ENCODE measurements at regions not wholly inside any gene's neighbourhood (a gene's known extent, or its start where the extent isn't known, plus 50 kb on each side); places are given as distances from the start of the nearest gene placed in this dataset.

- TF ChIP-seq, protein P1, sequence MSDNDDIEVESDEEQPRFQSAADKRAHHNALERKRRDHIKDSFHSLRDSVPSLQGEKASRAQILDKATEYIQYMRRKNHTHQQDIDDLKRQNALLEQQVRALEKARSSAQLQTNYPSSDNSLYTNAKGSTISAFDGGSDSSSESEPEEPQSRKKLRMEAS (IDR thresholded peaks at IDR 0.05): no peak
- TF ChIP-seq GATA3 (IDR thresholded peaks at IDR 0.05; ENCODE audit: borderline replicate concordance) (no peak), JUN (IDR thresholded peaks at IDR 0.05) (no peak), EHMT2 (IDR thresholded peaks at IDR 0.05; ENCODE audit: low read depth) (no peak), RFX5 (IDR thresholded peaks at IDR 0.05) (no peak), POLR2A (IDR thresholded peaks at IDR 0.05; ENCODE audit: low read length) (no peak)
- TF ChIP-seq, protein P2, sequence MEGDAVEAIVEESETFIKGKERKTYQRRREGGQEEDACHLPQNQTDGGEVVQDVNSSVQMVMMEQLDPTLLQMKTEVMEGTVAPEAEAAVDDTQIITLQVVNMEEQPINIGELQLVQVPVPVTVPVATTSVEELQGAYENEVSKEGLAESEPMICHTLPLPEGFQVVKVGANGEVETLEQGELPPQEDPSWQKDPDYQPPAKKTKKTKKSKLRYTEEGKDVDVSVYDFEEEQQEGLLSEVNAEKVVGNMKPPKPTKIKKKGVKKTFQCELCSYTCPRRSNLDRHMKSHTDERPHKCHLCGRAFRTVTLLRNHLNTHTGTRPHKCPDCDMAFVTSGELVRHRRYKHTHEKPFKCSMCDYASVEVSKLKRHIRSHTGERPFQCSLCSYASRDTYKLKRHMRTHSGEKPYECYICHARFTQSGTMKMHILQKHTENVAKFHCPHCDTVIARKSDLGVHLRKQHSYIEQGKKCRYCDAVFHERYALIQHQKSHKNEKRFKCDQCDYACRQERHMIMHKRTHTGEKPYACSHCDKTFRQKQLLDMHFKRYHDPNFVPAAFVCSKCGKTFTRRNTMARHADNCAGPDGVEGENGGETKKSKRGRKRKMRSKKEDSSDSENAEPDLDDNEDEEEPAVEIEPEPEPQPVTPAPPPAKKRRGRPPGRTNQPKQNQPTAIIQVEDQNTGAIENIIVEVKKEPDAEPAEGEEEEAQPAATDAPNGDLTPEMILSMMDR (IDR thresholded peaks at IDR 0.05): no peak
Observed at GRCh38 chr13:86563308-86563707, 764.1 kb upstream of the SLITRK6 start.
